DOHH2 (cell line): ENCODE measurements at regions not wholly inside any gene's neighbourhood (a gene's known extent, or its start where the extent isn't known, plus 50 kb on each side); places are given as distances from the start of the nearest gene placed in this dataset.

ENCODE experiments used
- CTCF ChIP-seq: fragments of 200-600 bp; sonication (generic); IDR thresholded peaks from one replicate; pipeline ENCODE4 v1.5.1; 2014; ENCODE audit warnings: antibody characterized with exemption, mild to moderate bottlenecking, low read depth, low read length; ENCODE audit not compliant: poor library complexity, severe bottlenecking
- EZH2phosphoT487 ChIP-seq: fragments of 200-600 bp; sonication (generic); IDR thresholded peaks from 2 replicates; pipeline ENCODE4 v1.6.1; 2017; ENCODE audit warnings: borderline replicate concordance, mild to moderate bottlenecking, antibody characterized with exemption, low read length, moderate library complexity, mixed read lengths

DNA sequence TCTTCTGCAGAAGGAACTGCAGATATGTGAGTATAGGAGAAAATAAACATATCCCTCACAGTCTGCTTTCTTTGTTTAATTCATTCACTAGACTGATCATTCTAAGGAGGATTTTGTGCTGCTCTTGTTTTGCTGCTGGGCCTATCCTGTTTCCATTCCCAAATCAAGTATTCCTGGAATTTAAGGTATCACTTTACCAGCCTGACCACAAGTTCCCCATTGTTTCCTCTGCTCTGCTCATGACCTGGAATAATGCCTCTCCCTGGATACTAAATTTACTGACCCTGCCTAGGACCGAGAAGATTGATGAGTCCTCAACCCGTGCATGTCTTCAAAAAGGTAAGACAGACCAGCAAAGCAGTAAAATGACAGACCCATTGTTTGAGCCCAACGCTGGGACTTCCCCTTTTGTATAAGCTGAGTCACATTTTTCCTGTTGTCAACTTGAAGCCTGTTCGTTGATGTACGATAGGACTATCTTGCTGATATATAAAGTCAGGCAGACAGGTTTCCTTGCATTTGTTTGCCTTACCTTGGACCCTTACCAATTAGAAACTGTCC is 85.5 kb upstream of the TET2 start:
- TF ChIP-seq CTCF: no peak
- no peak for TF ChIP-seq EZH2phosphoT487
